ENCODE measurements at regions not wholly inside any gene's neighbourhood (a gene's known extent, or its start where the extent isn't known, plus 50 kb on each side); places are given as distances from the start of the nearest gene placed in this dataset.

DNA sequence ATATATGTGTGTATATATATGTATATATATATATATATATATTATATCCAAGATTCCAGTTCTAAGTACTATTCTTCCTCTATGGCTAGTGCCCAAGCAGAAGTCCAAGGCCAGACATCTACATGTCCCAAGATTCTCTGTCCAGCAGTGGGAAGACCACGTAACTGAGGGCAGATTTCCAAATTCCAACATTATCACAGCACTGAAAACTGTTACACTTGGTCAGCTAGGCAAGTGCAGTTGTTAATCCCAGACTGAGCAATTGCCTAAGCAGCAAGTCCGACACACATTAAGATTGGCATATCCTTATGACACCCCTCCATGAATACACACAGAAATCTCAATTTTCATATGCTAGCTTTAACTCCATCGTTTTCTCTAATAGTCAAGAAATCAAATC is 1148.5 kb downstream of the IGSF11 start:
- TF ChIP-seq GATA3 (IDR thresholded peaks at IDR 0.05; ENCODE audit: low read depth, low read length) (no peak), GATA2 (IDR thresholded peaks at IDR 0.05; ENCODE audit: low read depth, low read length) (no peak)
